ENCODE measurements at regions not wholly inside any gene's neighbourhood (a gene's known extent, or its start where the extent isn't known, plus 50 kb on each side); places are given as distances from the start of the nearest gene placed in this dataset.
"Not testable (repeated sequence)": the region's sequence is repeated elsewhere in the genome, so short reads cannot be mapped to it uniquely, and the experiment has no call there.

- no peak for TF ChIP-seq SP1 (CRISPR knock-in tag; conservative IDR thresholded peaks at IDR 0.05)
- TF ChIP-seq, protein P1, sequence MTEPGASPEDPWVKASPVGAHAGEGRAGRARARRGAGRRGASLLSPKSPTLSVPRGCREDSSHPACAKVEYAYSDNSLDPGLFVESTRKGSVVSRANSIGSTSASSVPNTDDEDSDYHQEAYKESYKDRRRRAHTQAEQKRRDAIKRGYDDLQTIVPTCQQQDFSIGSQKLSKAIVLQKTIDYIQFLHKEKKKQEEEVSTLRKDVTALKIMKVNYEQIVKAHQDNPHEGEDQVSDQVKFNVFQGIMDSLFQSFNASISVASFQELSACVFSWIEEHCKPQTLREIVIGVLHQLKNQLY (CRISPR knock-in tag; IDR thresholded peaks at IDR 0.05): no peak
Observed at GRCh38 chr5:62886603-62887315, 308.1 kb downstream of the LRRC70 start (continued).

DNA sequence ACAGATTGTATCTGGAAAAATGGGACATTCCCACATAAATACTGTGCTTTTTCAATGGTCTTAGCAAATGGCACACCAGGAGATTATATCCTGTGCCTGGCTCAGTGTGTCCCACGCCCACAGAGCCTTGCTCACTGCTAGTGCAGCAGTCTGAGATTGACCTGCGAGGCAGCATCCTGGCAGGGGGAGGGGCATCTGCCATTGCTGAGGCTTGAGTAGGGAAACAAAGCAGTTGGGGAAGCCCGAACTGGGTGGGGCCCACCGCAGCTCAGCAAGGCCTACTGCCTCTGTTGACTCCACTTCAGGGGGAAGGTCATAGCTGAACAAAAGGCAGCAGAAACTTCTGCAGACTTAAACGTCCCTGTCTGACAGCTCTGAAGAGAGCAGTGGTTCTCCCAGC, 258.7 kb downstream of the LRRC70 start:
- DNase-seq (ENCODE audit: low spot score); H3K4me1 Mint-ChIP-seq; POLR2A ChIA-PET; H3K27me3 Mint-ChIP-seq (ENCODE audit: low read depth); H3K4me3 Mint-ChIP-seq; H3K27ac Mint-ChIP-seq; ATAC-seq: not testable (repeated sequence)
- H3K9me3 Mint-ChIP-seq: peaks cover 92% of the 10 kb centered on the region
- CTCF ChIA-PET: interaction anchor here (0.7 kb wide), 1 partner anchor 9 kb away, joined by 3 read pairs; no protein-coding TSS in a partner anchor
- H3K36me3 Mint-ChIP-seq: peaks cover 43% of the 10 kb centered on the region

DNA sequence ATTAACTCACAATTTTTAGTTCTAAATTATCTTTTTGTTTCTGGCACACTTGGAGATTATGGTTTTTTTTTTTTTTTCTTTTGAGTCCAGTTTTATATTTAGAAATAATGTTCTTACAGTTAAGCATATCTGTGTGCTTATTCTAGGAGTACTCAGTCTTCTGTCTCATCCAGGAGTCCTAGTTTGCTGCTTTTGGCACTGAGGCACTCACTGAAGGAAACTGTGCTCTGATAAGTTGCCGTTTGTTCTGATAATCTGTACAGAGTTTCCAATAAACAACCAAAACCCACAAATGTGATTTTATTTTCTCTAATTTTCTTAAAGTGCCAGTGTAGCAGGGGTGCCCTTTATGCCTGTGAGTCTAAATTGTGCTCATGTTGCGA, 251.0 kb downstream of the LRRC70 start:
- H3K36me3 Mint-ChIP-seq: peaks cover 12% of the 10 kb centered on the region
- H3K27ac Mint-ChIP-seq: no peak overlapping the region
- ChIA-PET POLR2A (no interaction called here), CTCF (no interaction called here)
- ATAC-seq (no peak), DNase-seq (ENCODE audit: low spot score) (no peak)
- no peaks in the 10 kb centered on the region for H3K27me3 Mint-ChIP-seq (ENCODE audit: low read depth)
- peaks cover 53% of the 10 kb centered on the region for H3K9me3 Mint-ChIP-seq
- no peak overlapping the region for H3K4me3 Mint-ChIP-seq
- TF ChIP-seq ATF1 (CRISPR knock-in tag; IDR thresholded peaks at IDR 0.05) (no peak), ZNF138 (CRISPR knock-in tag; conservative IDR thresholded peaks at IDR 0.05) (no peak), ZBTB21 (CRISPR knock-in tag; IDR thresholded peaks at IDR 0.05; ENCODE audit: borderline replicate concordance) (no peak), JAZF1 (CRISPR knock-in tag; IDR thresholded peaks at IDR 0.05) (no peak), MXD4 (CRISPR knock-in tag; IDR thresholded peaks at IDR 0.05; ENCODE audit: borderline replicate concordance) (no peak), NR2C2 (CRISPR knock-in tag; IDR thresholded peaks at IDR 0.05) (no peak)
- no peaks in the 10 kb centered on the region for H3K4me1 Mint-ChIP-seq

- no peak overlapping the region for H3K4me3 Mint-ChIP-seq
- TF ChIP-seq FOXJ3 (CRISPR knock-in tag; IDR thresholded peaks at IDR 0.05; ENCODE audit: borderline replicate concordance) (no peak), ZSCAN18 (CRISPR knock-in tag; IDR thresholded peaks at IDR 0.05) (no peak), USF2 (CRISPR knock-in tag; IDR thresholded peaks at IDR 0.05) (no peak), SMAD4 (CRISPR knock-in tag; IDR thresholded peaks at IDR 0.05) (no peak), SOX15 (CRISPR knock-in tag; IDR thresholded peaks at IDR 0.05) (no peak)
- no peaks in the 10 kb centered on the region for H3K27me3 Mint-ChIP-seq (ENCODE audit: low read depth)
- no peak overlapping the region for H3K27ac Mint-ChIP-seq
- peaks cover 12% of the 10 kb centered on the region for H3K36me3 Mint-ChIP-seq
- peaks cover 47% of the 10 kb centered on the region for H3K9me3 Mint-ChIP-seq
- ATAC-seq (peak; percentile 56), DNase-seq (ENCODE audit: low spot score) (no peak)
- no peaks in the 10 kb centered on the region for H3K4me1 Mint-ChIP-seq
- ChIA-PET CTCF (interaction anchor here (0.5 to 0.7 kb wide), 3 partner anchors 9 to 205 kb away, joined by 3 read pairs; no protein-coding TSS in a partner anchor), POLR2A (interaction anchor here (0.7 kb wide), 1 partner anchor 558 kb away, joined by 3 read pairs; no protein-coding TSS in a partner anchor)
Observed at GRCh38 chr5:62828742-62829603, 250.4 kb downstream of the LRRC70 start.
